ENCODE measurements at regions not wholly inside any gene's neighbourhood (a gene's known extent, or its start where the extent isn't known, plus 50 kb on each side); places are given as distances from the start of the nearest gene placed in this dataset.

- DNase-seq (ENCODE audit: low read depth) = no peak
- H3K4me3 ChIP-seq (ENCODE audit: low read depth, low read length) = no peak overlapping the region
- no peak for TF ChIP-seq CTCF (conservative IDR thresholded peaks at IDR 0.05; ENCODE audit: low read depth, low read length)
These were observed 50.6 kb upstream of the L3MBTL4 start for GRCh38 chr18:6465281-6465680.

- no peak for TF ChIP-seq CTCF (conservative IDR thresholded peaks at IDR 0.05; ENCODE audit: low read depth, low read length)
- no peak overlapping the region for H3K4me3 ChIP-seq (ENCODE audit: low read depth, low read length)
- DNase-seq (ENCODE audit: low read depth) = no peak
These were observed 61.5 kb upstream of the L3MBTL4 start for GRCh38 chr18:6476190-6476589.

GRCh38 chr18:6476880-6477279, 62.2 kb upstream of the L3MBTL4 start:
- DNase-seq (ENCODE audit: low read depth) = no peak
- no peak for TF ChIP-seq CTCF (conservative IDR thresholded peaks at IDR 0.05; ENCODE audit: low read depth, low read length)
- H3K4me3 ChIP-seq (ENCODE audit: low read depth, low read length) = no peak overlapping the region

GRCh38 chr18:6478121-6478520, 63.4 kb upstream of the L3MBTL4 start:
- no peak for TF ChIP-seq CTCF (conservative IDR thresholded peaks at IDR 0.05; ENCODE audit: low read depth, low read length)
- H3K4me3 ChIP-seq (ENCODE audit: low read depth, low read length) = no peak overlapping the region
- DNase-seq (ENCODE audit: low read depth) = no peak

GRCh38 chr18:6479699-6480098, 65.0 kb upstream of the L3MBTL4 start:
- no peak for TF ChIP-seq CTCF (conservative IDR thresholded peaks at IDR 0.05; ENCODE audit: low read depth, low read length)
- H3K4me3 ChIP-seq (ENCODE audit: low read depth, low read length) = no peak overlapping the region
- DNase-seq (ENCODE audit: low read depth) = no peak

- peak; percentile 90 for TF ChIP-seq CTCF (conservative IDR thresholded peaks at IDR 0.05; ENCODE audit: low read depth, low read length)
- peak; percentile 13 for DNase-seq (ENCODE audit: low read depth)
These were observed 67.7 kb upstream of the L3MBTL4 start for GRCh38 chr18:6482198-6482977.

GRCh38 chr18:6484659-6485058, 69.9 kb upstream of the L3MBTL4 start:
- DNase-seq (ENCODE audit: low read depth) = no peak
- H3K4me3 ChIP-seq (ENCODE audit: low read depth, low read length) = no peak overlapping the region
- TF ChIP-seq CTCF (conservative IDR thresholded peaks at IDR 0.05; ENCODE audit: low read depth, low read length) = no peak

More at GRCh38 chr18:6482198-6482977, 67.7 kb upstream of the L3MBTL4 start:
- peak overlapping the region; percentile 8 for H3K4me3 ChIP-seq (ENCODE audit: low read depth, low read length)
